ENCODE measurements at regions not wholly inside any gene's neighbourhood (a gene's known extent, or its start where the extent isn't known, plus 50 kb on each side); places are given as distances from the start of the nearest gene placed in this dataset.

DNA sequence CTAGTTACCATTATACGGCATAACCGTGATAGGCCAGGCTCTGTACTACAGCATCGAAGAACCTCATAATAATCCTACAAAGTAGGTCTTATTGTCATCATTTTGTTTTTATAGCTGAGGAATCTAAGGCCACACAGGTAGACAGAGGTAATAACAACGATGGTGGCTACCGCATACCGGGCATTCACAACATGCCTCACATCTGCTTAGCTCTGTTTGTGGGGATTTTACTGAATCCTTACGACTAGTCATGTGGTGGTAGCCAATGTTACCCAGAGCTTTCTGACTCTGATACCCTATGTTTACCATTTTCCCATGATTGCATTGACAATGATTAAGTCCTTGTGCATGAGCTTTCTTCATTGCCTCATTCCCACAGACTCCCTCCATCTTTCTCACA lies 269.4 kb downstream of the TCF7L2 start:
- DNase-seq (ENCODE audit: low read depth in 4 of 4, low spot score in 3 of 4) = no peak

DNA sequence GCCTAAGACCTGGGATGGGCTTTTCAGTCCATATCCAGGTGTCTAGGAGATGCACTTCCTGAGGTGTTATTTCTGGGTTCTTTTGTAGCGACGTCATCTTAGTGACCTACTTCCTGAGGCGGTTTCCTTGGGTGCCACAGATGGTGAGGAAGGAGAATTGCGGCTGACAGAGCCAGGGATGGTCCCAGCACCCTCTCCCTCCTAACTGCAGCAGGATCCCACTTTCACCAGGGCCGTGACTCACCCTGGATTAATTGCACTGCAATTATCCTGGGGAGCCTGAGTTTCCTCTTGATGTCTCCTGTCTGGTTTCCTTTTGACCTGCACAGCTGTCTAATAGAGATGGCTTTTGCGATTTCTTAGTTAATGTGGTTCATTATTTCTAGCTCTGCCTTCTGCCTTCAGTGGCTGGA lies 271.7 kb downstream of the TCF7L2 start:
- DNase-seq (ENCODE audit: low read depth in 4 of 4, low spot score in 3 of 4) = no peak

DNA sequence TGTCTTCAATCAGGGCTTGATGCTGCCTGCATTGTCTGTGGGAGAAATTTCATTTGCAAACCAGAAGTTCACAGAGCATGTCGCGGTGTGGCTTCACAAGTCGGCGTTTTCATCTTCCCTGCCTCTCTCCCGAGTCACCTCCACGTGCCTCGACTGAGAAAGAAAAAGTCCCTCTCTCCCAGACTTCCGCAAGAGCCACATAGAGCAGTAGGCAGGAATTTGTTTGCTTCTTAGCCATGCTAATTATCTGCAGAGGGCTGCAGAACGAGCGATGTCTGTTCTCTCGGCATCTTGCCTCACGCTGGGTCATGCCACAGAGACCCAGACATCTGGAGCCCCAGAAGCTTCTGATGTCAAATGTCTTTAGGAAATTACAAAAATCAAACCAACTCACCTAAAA lies 272.2 kb downstream of the TCF7L2 start:
- no peak for DNase-seq (ENCODE audit: low read depth in 4 of 4, low spot score in 3 of 4)

DNA sequence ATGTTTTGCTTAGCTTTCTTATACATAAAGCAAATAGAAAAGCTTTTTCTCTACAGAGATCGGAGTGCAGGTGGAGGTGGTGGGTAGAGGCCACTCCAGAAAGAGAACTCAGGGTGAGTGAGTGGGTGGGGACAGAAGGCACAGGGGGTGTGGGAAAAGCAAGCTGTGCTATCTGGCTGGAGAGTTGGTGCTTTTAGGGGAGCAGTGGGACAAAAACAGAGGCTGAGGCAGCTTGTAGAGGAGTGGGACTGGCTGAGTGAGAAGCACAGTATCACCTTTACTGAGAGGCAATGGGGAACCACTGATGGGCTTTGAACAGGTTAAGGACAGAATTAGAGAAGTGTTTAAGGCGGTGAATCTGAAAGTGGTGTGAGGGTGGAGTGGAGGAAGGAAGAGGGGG lies 275.3 kb downstream of the TCF7L2 start:
- DNase-seq (ENCODE audit: low read depth in 4 of 4, low spot score in 3 of 4) = no peak

DNA sequence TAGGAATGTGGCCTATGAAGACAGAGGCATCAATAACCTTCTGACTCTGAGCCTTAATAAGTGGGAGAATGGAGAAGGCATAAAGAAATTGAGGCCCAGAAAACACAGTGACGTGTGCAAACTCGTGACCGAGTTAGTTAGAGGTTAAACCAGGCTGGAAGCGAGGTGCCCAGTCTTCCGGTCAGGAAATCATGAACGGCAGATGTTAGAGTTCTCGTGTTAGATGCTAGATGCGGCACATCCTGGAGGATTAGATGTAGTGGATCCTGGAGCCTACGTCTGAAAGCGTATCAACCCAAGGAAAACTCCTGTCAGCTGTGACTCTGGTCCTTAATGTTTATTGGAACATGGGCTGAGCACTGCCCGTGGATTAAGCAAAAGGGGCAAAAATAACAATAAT lies 275.9 kb downstream of the TCF7L2 start:
- DNase-seq (ENCODE audit: low read depth in 4 of 4, low spot score in 3 of 4) = no peak

DNA sequence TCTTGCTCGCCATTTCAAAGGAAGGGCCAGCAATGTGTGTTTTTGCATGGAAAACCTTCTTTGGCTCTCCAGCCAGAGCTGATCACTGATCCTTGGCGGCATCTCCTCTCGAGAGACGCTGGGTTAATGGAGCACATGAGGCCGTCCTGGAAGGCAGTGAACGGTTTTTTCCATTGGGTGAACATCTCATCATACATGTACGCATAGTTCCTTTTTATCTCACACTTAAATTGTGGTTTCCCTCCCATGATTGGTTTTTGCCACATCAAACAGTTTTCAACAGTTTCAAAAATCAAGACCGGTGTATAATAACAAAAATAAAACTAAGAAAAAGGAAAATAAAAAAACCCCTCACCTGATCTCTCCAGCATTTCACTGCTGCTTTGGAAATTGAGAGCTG lies 276.4 kb downstream of the TCF7L2 start:
- DNase-seq (ENCODE audit: low read depth in 4 of 4, low spot score in 3 of 4) = no peak

DNA sequence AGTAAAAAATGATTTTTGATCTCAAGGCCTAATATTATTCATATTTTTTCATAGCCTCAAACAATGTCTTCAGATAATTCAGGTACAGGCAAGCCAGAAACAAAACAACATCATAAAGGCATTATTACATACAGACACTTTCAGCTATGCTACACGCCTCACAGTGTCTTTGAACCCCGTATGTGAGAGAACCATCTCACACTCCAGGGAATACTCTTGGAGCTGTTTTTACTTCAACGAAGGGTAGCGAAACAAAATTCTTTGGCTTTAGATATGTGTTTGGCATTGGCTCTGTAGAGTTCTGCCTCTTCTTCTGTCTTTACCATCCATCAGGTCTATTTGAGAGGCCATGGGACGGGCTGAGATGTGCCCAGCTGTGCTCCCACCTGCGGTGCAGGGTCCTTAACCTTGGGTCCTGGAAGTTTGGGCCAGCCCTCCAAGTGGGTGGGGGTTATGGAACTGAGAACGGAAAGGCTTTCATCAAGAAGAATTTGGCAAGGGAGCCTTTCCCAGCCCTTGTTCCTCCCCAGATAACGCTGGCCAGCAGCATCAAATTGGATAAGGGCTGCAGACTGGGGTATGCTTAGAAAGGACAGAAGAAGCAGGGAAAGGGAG lies 276.9 kb downstream of the TCF7L2 start:
- no peak for DNase-seq (ENCODE audit: low read depth in 4 of 4, low spot score in 3 of 4)

DNA sequence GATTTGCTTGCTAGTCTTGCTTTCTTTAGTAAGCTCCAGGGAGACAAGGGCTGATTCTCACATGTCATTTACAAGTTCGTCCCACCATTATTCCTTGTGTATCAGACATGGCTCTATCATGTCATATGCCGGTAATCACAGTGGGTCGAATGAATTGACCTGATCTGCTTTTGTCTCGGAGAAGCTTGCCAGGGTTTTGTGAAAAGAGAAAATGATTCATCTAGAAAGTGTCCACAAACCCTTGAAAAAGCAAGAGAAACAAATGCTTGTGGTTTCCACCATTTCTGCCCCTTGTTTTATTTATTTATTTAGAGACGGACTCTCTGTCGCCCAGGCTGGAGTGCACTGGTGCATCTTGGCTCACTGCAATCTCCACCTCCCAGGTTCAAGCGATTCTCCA lies 278.5 kb downstream of the TCF7L2 start:
- no peak for DNase-seq (ENCODE audit: low read depth in 4 of 4, low spot score in 3 of 4)

DNA sequence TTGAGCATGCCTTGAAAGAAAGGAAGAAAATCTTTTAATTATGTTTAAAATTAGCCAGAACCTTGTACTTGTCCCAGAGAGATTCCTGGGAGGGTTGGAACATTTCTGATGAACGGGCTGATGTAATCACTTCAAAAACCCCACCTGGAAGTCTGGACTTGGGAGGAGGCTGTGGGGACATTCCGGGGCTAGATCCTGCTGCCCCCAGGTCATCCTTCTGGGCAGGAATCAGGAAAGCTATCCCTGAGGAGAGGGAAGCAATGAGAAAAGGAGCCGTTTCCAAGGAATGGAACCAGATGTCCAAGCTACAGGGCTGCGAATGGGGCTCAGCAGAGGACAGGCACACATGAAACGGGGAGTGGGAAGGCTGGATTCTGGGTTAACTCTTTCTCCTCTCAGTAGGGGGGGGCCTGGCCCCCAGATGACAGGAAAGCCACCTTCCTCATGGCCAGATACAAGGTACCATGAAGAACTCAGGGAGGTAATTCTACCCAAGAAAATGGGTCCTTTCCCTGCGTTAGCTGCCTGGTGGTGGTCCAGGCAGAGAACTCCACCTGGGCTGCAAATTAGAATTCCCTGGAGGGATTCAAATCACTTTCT lies 280.1 kb downstream of the TCF7L2 start:
- no peak for DNase-seq (ENCODE audit: low read depth in 4 of 4, low spot score in 3 of 4)

DNA sequence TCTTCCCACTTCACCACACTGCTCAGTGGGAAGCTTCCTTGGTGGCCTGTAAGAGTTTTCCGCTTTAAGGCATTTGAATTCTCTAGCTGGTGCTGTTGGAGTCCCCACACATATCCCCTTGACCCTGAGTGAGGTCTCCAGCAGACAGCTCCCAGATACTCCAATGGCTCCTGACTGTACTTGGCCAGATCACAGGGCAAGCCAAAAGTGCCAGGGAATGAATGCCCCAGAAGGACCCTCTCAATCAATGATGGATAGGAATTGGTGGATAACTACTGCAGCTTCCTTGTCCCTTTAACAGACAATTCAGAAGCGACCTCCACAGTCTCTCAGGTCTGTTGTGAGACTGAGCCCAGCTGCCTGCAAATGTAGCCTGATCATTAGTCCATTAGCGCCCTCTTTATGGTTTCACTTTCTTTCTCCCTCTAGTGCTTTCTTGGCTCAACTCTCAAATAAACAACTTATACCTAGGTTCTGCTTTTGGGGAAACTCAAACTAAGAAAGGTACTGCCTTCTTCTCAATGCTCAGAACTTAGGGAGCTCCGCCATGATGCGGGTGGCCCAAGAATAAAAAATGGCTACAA lies 283.0 kb downstream of the TCF7L2 start:
- DNase-seq (ENCODE audit: low read depth in 4 of 4, low spot score in 3 of 4) = no peak

DNA sequence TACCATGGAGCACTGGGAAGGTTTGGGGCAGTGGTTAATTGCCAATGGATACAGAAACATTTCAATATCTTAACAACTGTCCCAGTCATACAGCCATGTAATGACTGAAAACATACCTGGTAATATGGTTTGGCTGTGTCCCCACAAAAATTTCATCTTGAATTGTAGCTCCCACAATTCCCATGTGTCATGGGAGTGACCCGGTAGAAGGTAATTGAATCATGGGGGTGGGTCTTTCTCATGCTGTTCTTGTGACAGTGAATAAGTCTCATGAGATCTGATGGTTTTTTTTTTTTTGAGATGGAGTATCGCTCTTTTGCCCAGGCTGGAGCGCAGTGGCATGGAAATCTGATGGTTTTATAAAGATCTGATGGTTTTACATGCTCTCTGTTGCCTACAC lies 284.4 kb downstream of the TCF7L2 start:
- no peak for DNase-seq (ENCODE audit: low read depth in 4 of 4, low spot score in 3 of 4)

DNA sequence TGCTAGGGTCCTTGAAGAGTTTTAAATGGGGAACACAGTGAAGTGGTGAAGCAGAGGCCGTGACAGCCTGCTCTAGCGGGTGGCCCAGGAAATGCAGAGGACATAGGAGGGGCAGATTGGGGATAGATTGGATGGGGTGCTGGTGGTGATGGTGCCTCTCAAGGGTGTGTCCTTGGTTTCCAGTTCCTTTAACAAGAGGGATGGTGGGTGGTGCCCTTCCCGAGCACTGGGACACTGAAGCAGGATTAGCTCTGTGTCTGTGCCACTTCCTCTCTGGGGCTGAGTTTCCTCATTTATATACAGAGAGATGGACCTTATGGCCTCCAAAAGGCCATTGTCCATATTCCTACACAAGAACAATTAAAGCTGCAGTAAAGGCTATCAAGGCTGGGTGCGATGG lies 285.5 kb downstream of the TCF7L2 start:
- DNase-seq (ENCODE audit: low read depth in 4 of 4, low spot score in 3 of 4) = no peak

DNA sequence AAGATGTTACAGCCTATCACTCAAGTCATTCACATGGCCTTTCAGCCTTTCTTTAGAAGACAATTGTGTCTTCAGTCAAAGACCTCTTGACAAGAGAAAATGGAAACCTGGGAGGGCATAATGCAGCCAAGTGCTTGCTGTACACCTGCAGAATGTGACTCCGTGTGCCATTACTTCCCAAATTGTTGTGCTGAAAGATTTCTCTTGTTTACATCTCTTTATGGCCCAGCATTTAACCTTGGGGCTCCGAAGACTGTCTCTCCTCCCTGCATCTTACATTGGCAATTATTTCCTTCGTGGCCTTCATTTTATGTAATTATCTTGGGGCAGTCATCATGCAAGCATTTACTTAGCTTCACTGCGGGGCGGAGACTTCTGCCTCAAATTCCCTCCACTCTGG lies 287.0 kb downstream of the TCF7L2 start:
- DNase-seq (ENCODE audit: low read depth in 4 of 4, low spot score in 3 of 4) = no peak

DNA sequence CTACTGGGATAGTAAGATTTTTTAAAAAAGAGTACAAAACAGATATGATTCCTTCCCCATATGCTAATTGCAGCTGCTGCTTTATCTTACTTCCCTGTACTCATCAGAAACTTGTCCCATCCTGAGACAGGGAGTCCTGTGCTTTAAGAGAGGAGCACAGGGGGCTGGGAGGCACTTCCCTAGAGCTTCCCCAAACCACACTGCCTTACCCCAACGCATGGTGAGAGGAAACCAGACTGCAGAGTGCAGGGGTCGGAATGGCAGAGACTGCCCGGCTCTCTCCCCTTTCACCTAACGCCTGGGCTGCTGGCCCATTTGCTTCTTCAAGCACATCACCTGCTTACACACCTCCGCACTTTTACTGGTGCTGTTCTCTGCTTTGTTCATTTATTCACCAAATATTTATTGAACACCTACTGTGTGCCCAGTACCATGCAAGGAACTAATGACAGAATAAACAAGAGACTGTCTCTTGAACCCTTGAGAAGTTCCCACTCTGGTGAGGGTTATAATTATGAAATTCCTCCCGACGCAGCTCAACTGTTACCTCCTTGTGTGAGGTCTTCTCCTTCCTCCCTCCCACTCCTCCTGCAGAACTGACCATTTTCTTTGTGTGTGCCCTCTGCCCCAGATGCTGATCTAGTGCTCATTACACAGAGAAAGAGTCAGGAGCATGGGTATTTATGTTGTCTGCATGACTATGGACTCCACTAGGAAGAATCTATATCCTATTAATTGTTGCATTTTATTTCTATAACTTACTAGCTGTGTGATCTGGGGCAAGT lies 289.7 kb downstream of the TCF7L2 start:
- DNase-seq (ENCODE audit: low read depth in 4 of 4, low spot score in 3 of 4) = no peak

DNA sequence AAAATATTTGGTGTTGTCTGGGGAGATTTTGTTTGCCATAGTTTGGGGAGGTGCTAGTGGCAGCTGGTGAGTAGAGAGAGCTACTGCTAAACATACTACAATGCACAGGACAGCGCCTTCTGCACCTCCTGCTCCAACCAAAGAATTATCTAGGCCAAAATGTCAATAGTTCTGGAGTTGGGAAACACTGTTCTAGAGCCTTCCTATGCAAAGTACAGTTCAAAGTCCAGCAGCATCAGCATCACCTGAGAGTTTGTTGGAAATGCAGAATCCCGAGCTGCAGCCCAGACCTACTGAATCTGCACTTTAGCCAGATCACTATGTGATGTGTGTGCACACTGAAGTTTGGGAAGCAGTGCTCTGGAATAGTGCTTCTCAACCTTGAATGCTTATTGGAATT lies 290.7 kb downstream of the TCF7L2 start:
- DNase-seq (ENCODE audit: low read depth in 4 of 4, low spot score in 3 of 4) = no peak

DNA sequence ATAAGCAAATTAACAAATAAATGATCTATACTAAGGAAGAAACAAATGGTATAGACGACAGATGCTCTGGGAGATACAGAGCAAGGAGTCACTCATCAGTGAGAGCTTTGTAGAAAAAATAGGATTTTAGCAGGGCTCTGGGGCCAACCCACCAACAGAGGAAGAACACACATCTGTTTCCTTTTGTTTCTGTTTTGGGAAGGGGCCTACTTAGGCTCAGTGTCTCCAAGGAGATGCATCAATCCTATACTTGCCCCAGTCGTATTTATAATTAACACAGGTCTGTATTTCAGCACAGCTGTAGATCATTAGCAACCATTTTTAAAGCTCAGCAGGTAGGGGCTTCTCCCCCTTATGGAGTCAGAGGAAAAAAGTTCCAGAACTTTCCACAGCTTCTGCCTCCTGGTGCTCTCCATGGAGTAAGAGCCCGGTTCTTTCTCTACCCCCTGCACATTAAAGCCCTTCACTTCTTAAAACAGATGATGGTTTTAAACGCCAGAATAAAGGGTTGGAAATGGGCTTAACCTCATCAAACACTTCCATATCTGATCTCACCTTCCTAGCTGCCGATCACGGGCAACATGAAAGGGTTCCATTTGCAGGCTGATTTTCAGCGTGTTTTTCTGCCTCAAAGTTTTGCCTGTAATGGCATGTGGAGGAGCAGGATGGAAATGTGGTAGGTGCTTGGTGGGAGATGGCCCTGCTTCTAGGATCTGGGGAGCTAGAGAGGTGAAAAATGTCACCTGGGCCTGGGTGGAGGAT lies 291.7 kb downstream of the TCF7L2 start:
- DNase-seq (ENCODE audit: low read depth in 4 of 4, low spot score in 3 of 4) = no peak

DNA sequence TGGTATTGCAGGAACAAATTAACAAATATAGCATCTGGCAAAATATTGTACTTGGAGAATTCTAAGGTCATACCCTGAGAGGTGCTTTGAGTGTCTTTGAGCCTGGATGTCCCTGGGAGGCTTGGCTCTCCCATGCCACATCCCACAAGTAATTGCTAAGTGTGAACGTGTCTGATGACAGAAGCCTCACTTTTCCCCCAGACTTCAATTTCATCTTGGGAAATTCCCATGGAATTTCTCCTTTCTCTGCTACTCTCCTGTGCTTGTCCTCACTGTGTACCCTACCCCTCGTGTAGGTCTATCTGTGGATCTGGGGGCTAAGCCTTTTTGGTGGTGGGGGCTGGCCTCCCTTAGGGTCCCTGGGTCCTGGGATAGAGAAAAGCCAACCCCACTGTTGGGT lies 293.3 kb downstream of the TCF7L2 start:
- DNase-seq (ENCODE audit: low read depth in 4 of 4, low spot score in 3 of 4) = no peak

DNA sequence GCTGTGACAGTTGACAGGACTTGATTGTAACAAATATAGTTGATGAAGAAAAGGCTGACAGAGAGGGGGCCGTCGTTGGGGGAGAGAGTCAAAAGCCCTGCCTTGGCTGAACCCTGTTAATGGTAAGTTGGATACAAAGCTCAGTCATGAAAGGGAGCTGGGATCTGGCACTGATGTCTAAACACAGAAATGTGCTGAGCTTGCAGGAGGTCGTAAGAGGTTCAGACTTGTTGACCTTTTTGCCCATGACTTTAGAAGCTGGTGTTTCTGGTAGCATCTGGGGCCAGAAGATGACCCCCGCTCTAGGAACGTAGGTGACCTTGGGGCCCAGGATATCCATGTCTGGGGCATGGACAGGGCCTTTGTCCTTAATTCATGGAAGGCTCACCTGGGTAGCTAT lies 294.7 kb downstream of the TCF7L2 start:
- DNase-seq (ENCODE audit: low read depth in 4 of 4, low spot score in 3 of 4) = no peak

DNA sequence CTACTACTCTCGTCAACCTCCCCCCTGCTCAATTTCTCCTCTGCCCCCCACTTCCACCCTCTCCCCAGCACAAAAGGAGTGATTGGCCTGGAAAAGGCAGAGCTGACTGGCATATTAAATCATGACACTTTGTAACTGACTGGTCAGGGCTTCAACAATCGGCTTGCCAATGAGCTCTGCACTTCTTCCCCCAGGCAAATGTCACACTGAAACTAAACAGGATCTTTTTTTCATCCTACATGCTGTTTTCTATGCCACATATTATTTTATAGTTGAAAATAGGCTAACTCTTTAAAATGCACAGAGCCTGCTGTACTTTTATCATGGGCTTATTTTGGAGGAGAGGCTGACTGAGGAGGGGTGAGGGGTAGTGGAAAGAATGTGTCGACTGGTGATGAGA lies 295.2 kb downstream of the TCF7L2 start:
- no peak for DNase-seq (ENCODE audit: low read depth in 4 of 4, low spot score in 3 of 4)

DNA sequence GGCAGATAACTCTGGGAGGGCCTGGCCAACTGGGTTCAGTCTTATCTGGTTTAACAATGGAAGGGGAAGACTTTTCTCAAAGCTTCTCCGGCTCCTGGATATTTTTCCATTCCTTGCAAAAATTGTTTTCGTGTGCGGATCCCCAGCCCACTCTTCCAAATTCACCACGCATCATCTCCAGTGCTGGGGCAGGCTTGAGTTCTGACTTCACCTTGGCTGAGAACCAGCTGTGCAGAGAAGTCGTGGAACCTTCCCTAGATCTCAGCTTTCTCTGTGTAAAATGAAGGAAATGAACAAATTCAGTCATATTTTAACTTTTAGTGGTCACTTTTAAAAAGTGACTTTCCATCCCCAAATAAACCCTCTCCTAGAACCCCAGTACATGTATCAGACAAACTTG lies 297.0 kb downstream of the TCF7L2 start:
- DNase-seq (ENCODE audit: low read depth in 4 of 4, low spot score in 3 of 4) = no peak

Data from left renal pelvis (tissue), 4 donors.